Endodermal cell (in vitro differentiated cells): ENCODE measurements at regions not wholly inside any gene's neighbourhood (a gene's known extent, or its start where the extent isn't known, plus 50 kb on each side); places are given as distances from the start of the nearest gene placed in this dataset.
A peak's percentile ranks its signal among the peaks of the same experiment; 100 is the strongest.

ENCODE experiments used
- DNase-seq: peaks from one replicate; pipeline ENCODE4 v3.0.0-alpha.2; 2017
- H3K27ac ChIP-seq: 2 replicates; pipeline ENCODE4 v1.5.1; 2013; ENCODE audit warnings: mild to moderate bottlenecking, low read depth, low read length, moderate library complexity
- H3K27me3 ChIP-seq: 2 replicates; pipeline ENCODE4 v1.6.1; 2013; ENCODE audit warnings: mild to moderate bottlenecking, low read length, moderate library complexity; ENCODE audit not compliant: insufficient read depth, control insufficient read depth, poor library complexity, severe bottlenecking
- H3K36me3 ChIP-seq: 2 replicates; pipeline ENCODE4 v1.7.0; 2013; ENCODE audit warnings: mild to moderate bottlenecking, low read length, moderate library complexity; ENCODE audit not compliant: control insufficient read depth, insufficient read depth
- H3K4me1 ChIP-seq: one replicate; pipeline ENCODE4 v1.7.0; 2013; ENCODE audit warnings: low read length; ENCODE audit not compliant: control insufficient read depth, insufficient read depth
- H3K4me3 ChIP-seq: 2 replicates; pipeline ENCODE4 v1.5.1; 2013; ENCODE audit warnings: mild to moderate bottlenecking, low read length, moderate library complexity
- H3K9ac ChIP-seq: 2 replicates; pipeline ENCODE4 v1.6.1; 2013; ENCODE audit warnings: mild to moderate bottlenecking, low read length, moderate library complexity; ENCODE audit not compliant: poor library complexity, severe bottlenecking; ENCODE audit errors: extremely low read depth
- H3K9me3 ChIP-seq: 2 replicates; pipeline ENCODE4 v1.6.1; 2013; ENCODE audit warnings: mild to moderate bottlenecking, low read length, moderate library complexity; ENCODE audit not compliant: control insufficient read depth
- H3K27ac Mint-ChIP-seq: 2 replicates; pipeline ENCODE4 v1.8.0; 2020; ENCODE audit warnings: mixed read lengths
- H3K27me3 Mint-ChIP-seq: 2 replicates; pipeline ENCODE4 v1.8.0; 2021; ENCODE audit warnings: mild to moderate bottlenecking, mixed read lengths; ENCODE audit not compliant: insufficient read depth
- H3K36me3 Mint-ChIP-seq: 2 replicates; pipeline ENCODE4 v1.8.0; 2020; ENCODE audit warnings: low read depth, mixed read lengths
- H3K4me1 Mint-ChIP-seq: 2 replicates; pipeline ENCODE4 v1.8.0; 2020; ENCODE audit warnings: mixed read lengths
- H3K4me3 Mint-ChIP-seq: 2 replicates; pipeline ENCODE4 v1.8.0; 2020; ENCODE audit warnings: mild to moderate bottlenecking, moderate library complexity, mixed read lengths
- H3K9me3 Mint-ChIP-seq: 2 replicates; pipeline ENCODE4 v1.8.0; 2020; ENCODE audit warnings: mild to moderate bottlenecking, mixed read lengths
- WGBS, 2 experiments: methylation state at CpG; one replicate each; pipeline versions ENCODE4 v1.1.5 to v1.1.7; 2013; ENCODE audit warnings: missing lambda C conversion rate in 2 of 2, mixed read lengths in 1 of 2; ENCODE audit not compliant: insufficient coverage in 1 of 2, insufficient read length in 1 of 2; 5-methylcytosine and 5-hydroxymethylcytosine counted together
- TF ChIP-seq, protein P1 (sequence below): fragments of 200-600 bp; sonication (generic); conservative IDR thresholded peaks from 2 replicates; pipeline ENCODE4 v1.5.0; 2021; ENCODE audit warnings: antibody characterized with exemption, mild to moderate bottlenecking

DNA sequence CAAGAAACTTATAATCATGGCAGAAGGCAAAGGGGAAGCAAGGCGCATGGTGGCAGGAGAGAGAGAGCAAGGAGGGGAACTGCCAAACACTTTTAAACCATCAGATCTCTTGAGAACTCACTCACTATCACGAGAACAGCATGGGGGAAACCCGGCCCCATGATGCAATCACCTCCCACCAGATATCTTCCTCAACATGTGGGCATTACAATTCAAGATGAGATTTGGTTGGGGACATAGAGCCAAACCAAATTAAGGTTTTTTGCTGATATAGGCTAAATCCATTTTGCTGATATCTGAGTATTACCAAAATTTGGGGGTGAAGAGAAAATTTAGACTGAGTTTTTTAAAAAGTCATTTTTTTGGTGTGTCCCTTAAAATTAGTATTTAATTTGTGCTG is 54.9 kb upstream of the TMX1 start:
- Mint-ChIP-seq H3K4me1 (no peaks in the 10 kb centered on the region), H3K9me3 (no peaks in the 10 kb centered on the region), H3K36me3 (no peaks in the 10 kb centered on the region), H3K27ac (no peak overlapping the region), H3K4me3 (no peak overlapping the region), H3K27me3 (no peaks in the 10 kb centered on the region)
- H3K9ac ChIP-seq = no peak overlapping the region
- no peak overlapping the region for H3K27ac ChIP-seq
- WGBS, 2 experiments = 100% methylated on average over 2 of the region's 3 CpGs; no CpG with 5 or more reads in 1 of the 2 experiments
- H3K27me3 ChIP-seq = no peaks in the 10 kb centered on the region
- no peak overlapping the region for H3K4me3 ChIP-seq
- TF ChIP-seq, protein P1, sequence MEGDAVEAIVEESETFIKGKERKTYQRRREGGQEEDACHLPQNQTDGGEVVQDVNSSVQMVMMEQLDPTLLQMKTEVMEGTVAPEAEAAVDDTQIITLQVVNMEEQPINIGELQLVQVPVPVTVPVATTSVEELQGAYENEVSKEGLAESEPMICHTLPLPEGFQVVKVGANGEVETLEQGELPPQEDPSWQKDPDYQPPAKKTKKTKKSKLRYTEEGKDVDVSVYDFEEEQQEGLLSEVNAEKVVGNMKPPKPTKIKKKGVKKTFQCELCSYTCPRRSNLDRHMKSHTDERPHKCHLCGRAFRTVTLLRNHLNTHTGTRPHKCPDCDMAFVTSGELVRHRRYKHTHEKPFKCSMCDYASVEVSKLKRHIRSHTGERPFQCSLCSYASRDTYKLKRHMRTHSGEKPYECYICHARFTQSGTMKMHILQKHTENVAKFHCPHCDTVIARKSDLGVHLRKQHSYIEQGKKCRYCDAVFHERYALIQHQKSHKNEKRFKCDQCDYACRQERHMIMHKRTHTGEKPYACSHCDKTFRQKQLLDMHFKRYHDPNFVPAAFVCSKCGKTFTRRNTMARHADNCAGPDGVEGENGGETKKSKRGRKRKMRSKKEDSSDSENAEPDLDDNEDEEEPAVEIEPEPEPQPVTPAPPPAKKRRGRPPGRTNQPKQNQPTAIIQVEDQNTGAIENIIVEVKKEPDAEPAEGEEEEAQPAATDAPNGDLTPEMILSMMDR = no peak
- H3K4me1 ChIP-seq = no peaks in the 10 kb centered on the region
- H3K36me3 ChIP-seq = no peaks in the 10 kb centered on the region
- peak; percentile 53 for DNase-seq
- H3K9me3 ChIP-seq = no peaks in the 10 kb centered on the region

DNA sequence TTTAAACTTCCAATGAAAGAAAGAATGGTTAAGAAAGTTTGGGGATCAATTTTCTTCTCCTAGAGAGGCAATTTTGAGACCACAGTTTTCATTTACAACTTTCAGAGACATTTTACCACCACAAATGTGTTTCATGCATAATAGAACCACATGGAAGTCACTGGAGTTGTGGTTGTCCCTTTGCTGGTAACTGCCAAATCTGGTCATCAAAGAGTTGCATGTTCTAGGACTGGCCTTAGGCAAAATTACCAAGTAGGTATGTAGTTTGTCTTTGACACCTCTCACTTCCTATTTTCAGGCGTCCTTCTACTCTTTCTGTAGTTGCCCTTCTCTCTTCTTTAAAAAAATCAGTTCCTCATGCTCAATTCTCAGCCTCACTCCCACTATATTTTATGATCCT is 54.3 kb upstream of the TMX1 start:
- no peaks in the 10 kb centered on the region for H3K27me3 ChIP-seq
- H3K27ac Mint-ChIP-seq = no peak overlapping the region
- no peaks in the 10 kb centered on the region for H3K27me3 Mint-ChIP-seq
- no peaks in the 10 kb centered on the region for H3K9me3 Mint-ChIP-seq
- no peak overlapping the region for H3K4me3 ChIP-seq
- 80 to 96% methylated on average over 1 of the region's 1 CpG for WGBS, 2 experiments
- TF ChIP-seq, protein P1 = no peak
- H3K4me3 Mint-ChIP-seq = no peak overlapping the region
- H3K36me3 Mint-ChIP-seq = no peaks in the 10 kb centered on the region
- DNase-seq = no peak
- no peak overlapping the region for H3K9ac ChIP-seq
- no peaks in the 10 kb centered on the region for H3K4me1 ChIP-seq
- no peaks in the 10 kb centered on the region for H3K9me3 ChIP-seq
- no peaks in the 10 kb centered on the region for H3K36me3 ChIP-seq
- H3K27ac ChIP-seq = no peak overlapping the region
- no peaks in the 10 kb centered on the region for H3K4me1 Mint-ChIP-seq

DNA sequence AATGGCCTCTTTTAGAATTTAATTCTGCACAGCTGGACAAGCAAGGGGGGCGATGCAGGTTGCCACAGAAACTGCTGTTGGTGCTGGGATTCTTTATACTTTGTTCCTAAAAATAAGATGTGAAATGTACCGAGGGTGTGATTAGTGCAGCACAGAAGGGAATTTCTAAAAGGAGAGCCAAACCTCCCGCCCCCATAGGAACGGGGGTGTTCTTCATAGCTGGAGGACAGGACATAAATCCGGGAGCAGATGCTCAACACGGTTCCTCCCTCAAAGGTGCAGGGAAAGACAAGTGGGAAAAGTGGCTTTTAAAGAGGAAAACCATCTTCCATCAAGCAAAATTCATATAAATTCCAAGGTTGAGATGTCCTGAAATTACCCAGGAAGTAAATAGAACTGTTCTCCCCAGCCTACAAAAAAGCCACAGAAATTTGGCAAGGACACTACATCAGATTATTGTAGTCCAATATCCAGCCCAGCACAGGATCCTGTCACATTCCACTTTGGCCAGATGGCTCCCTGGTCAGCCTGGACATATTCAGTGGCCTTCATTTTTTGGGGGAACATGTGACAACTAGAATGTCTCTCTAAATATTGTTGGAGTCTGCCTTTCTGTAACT is 51.4 kb upstream of the TMX1 start:
- no peaks in the 10 kb centered on the region for H3K27me3 ChIP-seq
- 84 to 93% methylated on average over 4 to 6 of the region's 6 CpGs for WGBS, 2 experiments
- no peaks in the 10 kb centered on the region for H3K4me1 ChIP-seq
- H3K9me3 ChIP-seq = no peaks in the 10 kb centered on the region
- DNase-seq = no peak
- H3K27ac ChIP-seq = no peak overlapping the region
- TF ChIP-seq, protein P1 = no peak
- Mint-ChIP-seq H3K27ac (no peak overlapping the region), H3K4me3 (no peak overlapping the region), H3K9me3 (no peaks in the 10 kb centered on the region), H3K4me1 (no peaks in the 10 kb centered on the region), H3K27me3 (no peaks in the 10 kb centered on the region), H3K36me3 (no peaks in the 10 kb centered on the region)
- H3K9ac ChIP-seq = no peak overlapping the region
- no peaks in the 10 kb centered on the region for H3K36me3 ChIP-seq
- no peak overlapping the region for H3K4me3 ChIP-seq
